Hematopoietic multipotent progenitor cell treated with erythropoietin and hydrocortisone succinate and interleukin-3 and kit ligand, for 8 days (in vitro differentiated cells): ENCODE measurements at regions not wholly inside any gene's neighbourhood (a gene's known extent, or its start where the extent isn't known, plus 50 kb on each side); places are given as distances from the start of the nearest gene placed in this dataset.
"Not testable (repeated sequence)": the region's sequence is repeated elsewhere in the genome, so short reads cannot be mapped to it uniquely, and the experiment has no call there.

Experiments
- DNase-seq: peaks from one replicate; pipeline ENCODE4 v3.0.0-alpha.2; 2015

DNA sequence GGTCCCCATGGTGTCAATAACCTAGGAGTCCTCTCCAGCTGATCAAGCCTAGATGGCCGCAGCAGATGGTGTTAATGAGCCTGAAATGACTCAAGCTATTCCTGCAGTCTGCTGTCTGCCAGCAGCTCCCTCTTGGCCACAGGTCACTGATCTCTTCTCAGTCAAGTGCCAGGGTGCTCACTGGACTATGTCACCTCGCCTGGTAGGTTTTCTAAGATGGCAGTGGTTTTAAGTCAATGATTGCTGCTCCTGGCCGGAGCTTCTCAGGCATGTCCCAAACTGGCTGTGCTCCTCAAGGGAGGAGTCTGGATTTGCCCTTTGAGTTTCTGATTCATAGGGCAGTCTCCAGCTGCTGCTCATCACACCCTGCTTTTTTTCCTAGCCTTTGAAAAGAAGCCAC, 58.6 kb upstream of the SHISA6 start:
- DNase-seq = no peak

DNA sequence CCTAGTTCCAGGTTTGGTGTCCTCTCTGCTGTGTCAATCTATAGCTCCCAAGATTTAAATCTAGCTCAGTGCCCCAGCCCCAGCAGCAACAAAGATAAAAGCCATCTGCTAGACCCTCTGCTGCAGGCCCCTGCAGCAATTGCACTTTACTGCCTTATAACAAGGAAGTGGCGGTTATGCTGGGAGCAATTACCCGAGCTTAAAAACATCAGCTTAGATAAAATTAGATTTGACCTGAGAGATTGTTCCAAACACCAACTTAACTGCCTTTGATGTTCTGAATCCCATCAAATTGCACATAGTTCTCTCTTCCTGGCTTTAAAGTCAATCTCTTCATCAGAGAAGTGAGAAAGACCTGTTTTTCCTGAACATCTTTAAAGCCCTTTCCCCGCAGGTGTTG, 62.4 kb upstream of the SHISA6 start:
- no peak for DNase-seq

DNA sequence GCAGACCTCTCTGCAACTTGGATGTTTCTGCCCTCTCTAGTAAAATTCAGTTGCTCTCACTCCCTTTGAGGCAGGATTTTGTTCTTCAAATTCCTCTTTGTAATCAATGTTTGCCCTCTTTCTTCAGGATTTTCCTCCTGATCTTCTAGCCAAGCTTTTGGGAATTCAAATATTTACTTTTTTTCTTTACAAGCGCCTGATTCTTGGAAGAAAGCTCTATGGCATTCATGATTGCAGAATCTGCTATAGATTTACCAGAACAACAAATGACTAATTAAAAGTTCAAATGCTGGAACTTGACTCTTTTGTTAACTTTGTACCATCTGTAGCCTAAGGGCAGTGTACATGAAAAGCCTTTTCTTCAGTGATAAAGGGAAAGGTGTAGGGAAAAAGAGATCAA, 63.7 kb upstream of the SHISA6 start:
- DNase-seq = no peak

DNA sequence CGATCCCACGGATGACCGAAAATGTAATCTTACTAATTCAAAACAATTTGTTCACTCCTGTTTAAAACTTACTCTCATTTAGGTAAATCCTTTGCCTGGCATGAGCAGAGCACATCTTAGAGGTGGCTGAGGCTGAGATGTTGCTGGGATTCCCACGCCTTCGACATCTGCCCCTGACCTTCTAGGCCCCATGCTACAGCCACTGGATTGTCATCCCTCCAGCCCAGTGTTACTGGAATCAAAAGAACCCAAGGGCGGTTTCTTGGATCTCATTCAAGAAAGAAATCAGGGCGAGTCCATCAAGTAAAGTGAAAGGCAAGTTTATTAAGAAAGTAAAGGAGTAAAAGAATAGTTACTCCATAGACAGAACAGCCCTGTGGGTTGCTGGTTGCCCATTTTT, 64.5 kb upstream of the SHISA6 start:
- no peak for DNase-seq

DNA sequence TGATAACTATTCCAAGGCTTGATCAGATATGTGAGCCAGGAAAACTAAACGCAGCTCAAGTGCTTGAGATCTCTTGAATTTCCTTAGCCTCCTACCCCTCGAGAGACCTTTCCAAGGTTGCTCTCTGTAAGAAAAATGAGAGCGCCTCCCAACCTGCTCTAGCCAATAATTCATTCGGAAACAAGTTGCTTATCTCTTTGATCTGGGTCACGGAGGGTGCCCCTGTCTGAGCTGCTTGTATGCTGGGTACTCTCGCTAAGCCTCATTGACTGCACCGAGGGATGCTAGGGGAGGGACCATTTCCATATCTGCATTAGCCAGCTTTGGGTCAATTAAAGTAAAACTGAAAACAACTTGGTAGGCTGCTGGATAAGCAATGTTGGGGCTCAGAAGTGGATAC, 70.1 kb upstream of the SHISA6 start:
- DNase-seq = no peak

DNA sequence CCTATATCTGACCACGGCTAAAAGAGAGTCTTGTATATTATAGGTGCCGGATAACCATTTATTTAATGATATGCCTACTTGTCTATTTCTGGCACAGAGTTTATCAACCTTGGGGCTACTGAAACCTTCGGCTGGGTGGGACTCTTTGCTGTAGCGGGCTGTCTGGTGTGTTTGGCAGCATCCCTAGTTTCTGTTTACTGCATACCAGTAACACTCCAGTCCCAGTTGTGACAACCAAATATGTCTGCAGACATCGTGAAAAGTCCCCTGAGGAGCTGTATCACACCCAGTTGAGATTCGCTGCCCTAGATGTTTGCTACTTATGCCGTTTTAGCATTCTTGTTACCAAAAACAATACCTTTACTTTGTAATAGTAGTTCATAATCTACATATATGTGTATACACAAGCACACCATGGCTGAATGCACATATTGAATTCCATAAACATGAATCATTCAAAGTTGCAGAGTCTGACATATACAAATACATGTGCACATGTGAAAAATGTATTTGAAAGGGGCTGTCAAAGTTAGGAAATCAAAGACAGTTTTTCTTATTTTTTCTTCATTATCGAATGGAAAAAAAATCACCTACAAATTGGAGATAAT, 89.1 kb upstream of the SHISA6 start:
- DNase-seq = no peak

DNA sequence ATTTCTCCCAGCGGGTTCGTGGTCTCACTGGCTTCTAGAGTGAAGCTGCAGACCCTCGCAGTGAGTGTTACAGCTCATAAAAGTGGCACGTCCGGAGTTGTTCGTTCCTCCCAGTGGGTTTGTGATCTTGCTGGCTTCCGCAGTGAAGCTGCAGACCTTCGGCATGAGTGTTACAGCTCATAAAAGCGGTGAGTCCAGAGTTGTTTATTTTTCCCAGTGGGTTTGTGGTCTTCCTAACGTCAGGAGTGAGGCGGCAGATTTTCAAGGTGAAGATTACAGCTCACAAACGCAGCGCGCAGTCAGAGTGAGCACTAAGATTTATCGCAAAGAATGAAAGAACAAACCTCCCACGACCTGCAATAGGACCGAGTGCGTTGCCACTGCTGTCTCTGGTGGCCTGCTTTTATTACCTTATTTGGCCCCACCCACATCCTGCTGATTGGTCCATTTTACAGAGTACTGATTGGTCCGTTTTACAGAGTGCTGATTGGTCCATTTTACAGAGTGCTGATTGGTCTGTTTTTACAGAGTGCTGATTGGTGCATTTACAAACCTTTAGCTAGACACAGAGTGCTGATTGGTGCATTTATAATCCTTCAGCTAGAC, 90.0 kb upstream of the SHISA6 start:
- DNase-seq = not testable (repeated sequence)

DNA sequence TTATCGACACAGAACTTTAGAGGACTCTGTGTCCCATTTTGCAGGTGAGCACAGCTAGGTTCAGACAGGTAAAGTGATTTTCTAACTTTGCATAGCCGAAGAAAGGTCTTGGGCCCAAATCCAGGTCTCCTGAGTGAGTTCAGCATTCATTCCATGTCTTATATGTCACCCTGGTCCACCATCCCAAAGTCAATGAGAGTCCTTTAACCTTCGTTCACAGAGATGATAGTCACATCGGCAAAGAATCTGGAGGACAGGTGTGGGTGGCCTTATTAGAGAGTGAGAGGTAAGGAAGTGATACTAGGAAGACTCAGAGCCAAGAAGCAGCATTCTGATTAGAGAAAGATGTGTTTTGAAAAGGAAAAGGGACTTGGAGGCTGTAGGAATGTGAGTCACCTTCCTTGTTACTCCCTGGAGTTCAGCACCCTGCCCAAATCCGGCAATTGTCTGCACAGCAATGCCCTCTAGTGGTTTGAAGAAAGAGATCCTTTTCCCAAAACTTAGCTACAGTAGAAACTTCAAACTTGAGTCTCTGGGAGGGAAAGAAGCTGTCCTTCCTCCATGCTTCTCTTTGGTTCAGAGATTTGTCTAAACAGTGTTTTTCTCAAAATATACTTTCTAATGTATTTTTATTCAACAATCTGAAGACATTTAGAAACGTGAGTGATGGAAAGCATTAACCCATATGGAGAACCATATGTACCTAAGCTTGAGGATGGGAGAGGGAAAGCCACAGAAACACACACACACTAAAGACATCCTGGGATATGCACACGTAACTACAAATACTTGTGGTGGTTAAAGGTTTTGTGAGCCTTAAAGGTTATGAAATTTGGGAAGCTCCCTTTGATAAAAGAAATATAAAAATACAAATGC, 96.4 kb upstream of the SHISA6 start:
- peak; percentile 11 for DNase-seq

DNA sequence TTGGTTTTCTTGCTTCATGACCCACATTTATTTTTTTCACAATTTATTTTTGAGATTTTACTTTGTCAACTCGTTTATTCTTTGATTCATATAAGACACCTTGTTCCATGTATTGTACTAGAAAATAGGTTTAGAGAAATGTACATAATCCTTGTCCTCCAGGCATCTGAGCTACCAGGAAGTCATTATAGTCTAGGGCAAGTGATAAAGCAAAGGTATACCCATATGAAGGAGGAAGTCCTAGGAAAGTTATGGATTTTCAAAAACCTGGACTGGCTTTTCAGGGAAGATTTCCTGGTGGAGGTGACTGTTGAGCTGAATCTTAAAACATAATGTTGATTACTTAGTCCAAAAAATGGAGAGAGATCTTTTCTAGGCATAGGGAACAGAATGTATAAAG, 98.8 kb upstream of the SHISA6 start:
- no peak for DNase-seq

DNA sequence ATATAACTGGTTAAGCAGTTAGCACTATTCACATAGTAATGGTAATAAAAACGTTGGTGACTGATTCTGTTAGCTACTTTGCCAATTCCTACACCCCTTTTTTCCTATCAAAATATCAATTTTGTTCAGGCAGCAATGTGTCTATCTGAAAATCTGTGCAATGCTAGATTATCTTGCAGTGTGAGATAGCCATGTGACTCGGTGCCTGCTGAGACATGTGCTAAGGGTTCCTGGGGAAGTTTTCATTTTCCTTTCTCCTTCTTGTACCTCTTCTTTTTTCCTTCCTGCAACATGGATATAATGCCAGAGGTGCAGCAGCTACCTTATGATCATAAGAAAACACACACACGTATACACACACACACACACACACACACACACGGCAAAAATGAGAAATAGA, 100.5 kb upstream of the SHISA6 start:
- DNase-seq = no peak

DNA sequence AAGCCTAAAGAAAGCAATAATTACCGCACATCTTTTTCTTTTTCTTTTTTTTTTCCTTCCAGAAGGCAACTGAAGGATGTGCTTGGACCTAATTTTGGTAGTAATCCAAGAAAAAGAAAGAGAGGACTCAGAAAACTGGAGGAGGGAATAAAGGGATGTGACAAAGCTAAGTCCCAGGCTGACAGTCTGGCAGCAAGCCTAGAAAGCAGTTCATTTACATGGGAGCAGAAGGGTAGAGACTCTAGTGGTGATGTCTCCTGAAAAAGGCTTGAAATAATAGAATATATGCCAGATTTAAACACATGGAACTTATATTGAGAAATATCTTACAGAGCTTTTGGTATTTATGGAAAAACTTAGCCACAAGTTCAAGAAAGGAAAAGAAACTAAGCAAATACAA, 101.0 kb upstream of the SHISA6 start:
- DNase-seq = no peak

DNA sequence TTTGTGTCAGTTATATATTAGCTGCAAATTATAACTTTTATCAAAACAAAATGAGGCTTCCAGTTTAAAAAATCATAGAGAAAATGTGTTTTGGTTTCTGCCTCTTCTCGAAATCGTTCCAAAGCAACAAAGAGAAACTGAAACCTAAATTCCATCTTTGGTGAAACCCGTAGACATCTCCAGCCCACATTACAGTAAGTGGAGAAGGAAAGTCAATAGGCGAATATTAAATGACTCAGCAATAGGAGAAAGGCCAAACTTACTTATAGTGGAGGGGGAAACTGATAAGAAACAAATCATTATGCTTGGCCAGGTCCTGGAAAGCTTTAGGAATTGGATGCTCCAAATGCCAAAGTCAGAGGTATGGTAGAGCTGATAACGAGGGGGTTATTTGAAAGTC, 103.0 kb upstream of the SHISA6 start:
- no peak for DNase-seq

DNA sequence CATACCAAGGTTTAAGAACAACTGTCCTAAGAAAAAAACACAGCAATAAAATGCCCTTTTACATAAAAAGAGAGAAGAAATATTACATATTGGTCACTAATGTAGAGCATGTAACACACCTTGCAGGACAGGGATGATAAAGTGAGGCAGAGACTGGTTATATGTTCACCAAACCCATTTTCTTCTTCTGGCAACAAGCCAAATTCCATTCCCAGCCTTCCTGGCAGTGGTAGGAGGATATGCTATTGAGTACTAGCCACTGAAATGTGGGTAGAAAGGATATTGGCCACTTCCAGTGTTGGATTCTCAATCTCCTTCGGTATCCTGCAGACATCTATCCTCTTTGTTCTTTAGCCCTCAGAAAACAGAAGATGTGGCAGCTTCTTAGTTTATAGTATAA, 105.2 kb upstream of the SHISA6 start:
- DNase-seq = no peak

DNA sequence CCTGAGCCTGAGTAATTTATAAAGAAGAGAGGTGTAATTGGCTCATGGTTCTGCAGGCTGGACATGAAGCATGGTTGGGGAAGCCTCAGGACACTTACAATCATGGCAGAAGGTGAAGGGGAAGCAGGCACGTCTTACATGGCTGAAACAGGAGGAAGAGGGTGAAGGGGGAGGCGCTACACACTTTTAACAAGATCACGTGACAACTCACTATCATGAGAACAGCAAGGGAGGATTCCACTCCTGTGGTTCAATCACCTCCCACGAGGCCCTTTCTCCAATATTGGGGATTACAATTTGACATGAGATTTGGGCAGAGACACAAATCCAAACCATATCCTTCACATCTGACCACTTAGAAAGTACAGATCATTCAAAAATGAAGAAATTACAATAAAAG, 110.6 kb upstream of the SHISA6 start:
- DNase-seq = no peak

DNA sequence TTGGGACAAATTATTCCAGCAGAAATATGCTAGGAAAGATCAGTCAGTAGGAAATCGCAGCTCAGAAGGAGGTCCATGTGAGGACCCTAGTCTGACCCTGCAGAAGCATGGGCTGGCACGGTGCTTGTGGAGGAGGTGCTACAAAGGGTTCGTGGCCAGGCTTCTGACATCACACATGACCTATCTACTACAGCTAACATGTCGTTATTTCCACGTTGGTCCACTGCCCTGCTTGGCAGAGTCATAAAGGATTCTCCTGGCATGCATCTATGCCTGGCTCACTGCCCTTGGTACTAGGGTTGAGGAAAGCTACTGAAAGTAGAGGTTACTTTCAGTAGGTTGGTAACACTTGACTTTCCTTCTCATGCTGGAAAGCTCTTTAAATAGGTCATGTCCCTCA, 118.1 kb upstream of the SHISA6 start:
- no peak for DNase-seq

DNA sequence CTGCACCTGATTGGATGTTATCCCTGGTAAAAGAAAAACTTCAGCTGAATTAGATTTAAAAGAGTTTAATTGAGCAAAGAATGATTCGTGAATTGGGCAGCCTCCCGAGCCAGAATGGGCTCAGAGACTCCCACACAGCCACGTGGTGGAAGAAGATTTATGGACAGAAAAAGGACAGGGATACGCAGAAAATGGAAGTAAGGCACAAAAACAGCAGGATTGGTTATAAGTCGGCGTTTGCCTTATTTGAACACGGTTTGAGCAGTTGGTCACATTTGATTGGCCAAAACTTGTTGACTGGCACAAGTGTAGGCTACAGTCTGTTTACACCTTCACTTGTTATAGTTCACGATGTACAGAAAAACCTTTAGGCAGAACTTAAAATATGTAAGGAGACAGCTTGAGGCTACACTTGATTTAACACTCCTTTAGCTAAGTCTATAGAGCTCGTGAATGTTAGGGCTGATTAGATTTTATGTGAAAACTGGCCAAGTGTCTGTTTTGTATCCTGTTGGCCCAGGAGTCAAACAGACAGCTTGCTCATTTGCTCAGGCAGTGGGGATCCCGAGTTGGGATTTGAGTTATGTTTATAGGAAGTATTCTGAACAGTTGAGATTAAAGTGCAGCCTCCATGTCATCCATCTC, 119.5 kb upstream of the SHISA6 start:
- DNase-seq = no peak

DNA sequence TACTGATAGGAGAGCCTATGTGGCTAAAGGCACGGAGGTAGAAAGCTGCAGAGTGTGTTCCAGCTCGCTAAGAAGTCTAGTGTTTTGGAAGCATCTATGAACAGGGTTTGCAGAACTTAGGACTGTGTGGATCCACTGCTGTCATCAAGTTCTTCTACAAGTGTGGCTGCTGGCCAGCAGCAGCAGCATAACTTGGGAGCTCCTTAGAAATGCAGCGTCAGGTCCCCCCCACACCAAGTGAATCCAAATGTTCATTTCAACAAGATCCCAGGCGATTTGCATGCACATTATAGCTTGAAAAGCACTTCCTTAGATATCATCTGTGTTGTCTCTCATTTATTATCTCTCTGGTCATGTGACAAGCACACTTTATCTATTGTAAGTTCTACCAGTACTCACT, 131.9 kb upstream of the SHISA6 start:
- no peak for DNase-seq

DNA sequence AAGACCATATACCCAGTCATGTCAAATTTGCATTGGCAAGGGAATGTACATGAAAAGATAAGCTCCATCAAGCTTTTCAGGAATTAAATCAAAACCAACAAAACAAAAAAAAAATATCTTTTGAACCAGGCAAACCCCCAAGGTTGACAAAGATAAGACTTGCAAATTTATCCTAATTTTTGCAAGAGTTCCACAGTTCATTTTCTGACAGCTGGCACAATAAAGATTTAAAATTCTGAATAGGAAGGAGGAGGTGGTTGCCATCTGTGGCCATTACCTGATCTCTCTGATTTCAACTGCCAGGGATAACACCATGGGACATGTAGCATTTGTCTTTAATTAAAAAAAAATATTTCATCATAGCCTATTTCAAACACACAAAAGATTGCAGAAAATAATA, 135.9 kb upstream of the SHISA6 start:
- DNase-seq = no peak

DNA sequence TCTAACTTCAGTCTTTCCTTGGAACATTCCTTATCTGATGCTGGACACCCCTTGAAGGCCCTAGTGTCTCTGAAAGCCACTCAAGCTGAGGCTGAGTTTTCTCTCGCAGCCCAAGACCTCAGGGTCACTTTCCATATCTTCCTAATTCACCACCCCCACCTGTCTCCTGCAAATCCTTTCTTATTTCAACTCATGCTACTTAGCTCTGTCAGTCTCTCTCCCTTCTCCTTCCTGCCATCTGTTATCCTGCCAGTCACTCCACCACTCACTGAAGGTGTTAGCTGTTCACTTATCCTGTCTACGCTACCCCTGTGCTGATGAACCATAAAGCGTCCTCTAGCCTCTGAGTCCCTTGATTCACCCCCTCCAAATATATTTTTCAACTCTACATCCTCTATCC, 143.9 kb upstream of the SHISA6 start:
- DNase-seq = no peak

DNA sequence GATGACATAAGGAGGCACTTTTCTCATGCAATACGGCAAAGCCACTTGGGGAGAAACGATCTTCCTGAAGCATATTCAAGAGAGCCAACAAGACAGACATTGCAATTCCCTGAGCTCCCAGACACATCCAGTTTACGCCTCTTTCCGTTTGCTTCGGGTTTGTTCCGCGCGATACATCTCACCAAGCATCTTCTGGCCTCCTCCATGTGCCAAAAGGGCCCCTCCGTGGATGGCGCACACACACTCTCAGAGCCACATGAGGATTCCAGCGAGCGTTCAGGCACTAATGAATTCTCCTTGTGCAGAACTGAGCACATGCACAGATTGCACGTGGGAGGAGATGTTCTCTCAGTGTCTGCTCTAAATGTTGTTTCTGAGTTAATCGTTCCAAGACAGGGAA, 146.7 kb upstream of the SHISA6 start:
- DNase-seq = no peak

DNA sequence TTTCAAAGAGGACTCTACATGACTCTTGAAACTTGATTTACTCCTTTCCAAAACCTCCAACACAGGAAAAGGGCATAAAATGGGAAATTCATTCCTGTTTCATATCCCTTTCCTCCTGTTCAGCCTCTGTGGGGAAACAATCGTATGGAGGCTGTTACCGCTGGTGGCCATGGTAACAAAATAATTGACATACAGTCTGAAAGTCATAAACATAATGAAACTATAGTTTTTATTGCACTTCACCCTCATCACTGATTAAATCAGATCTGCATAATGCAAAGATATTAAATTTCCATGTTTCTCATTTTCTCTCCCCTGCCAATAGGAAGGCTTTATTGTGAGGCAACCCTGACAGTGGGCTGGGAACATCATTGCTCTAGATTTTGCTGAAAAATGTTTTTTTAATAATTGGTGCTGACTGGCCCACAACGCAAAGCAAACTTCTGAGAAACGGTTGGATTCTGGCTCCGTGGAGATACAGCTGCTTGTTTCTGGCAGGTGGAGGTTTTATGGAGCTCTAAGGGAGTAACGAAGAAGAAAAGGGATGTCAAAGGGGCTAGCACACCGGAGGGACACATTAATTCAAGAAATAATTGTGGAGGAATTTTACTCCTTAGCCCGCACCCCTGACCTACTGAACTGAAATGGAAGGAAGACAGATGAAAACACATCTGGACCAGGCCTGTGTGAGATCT, 154.2 kb upstream of the SHISA6 start:
- DNase-seq = no peak

DNA sequence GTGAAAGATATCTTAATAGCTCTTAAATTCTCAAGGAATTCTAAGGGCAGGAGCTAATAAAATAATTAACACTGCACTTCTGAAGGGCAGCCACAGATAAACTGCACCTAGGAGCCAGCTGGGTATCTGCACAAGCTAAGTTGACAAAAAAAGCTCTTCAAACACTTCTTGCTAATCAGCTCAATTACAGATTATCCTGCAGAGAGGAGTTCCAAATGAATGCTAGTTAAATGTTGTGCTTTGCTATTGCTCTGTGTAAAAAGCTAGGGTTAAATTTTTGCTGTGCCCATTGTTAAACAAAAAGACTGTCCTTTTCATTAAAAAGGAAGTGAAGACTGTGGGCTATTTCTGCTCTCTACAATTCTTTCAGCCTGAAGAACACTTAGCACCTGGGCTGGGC, 158.5 kb upstream of the SHISA6 start:
- no peak for DNase-seq

DNA sequence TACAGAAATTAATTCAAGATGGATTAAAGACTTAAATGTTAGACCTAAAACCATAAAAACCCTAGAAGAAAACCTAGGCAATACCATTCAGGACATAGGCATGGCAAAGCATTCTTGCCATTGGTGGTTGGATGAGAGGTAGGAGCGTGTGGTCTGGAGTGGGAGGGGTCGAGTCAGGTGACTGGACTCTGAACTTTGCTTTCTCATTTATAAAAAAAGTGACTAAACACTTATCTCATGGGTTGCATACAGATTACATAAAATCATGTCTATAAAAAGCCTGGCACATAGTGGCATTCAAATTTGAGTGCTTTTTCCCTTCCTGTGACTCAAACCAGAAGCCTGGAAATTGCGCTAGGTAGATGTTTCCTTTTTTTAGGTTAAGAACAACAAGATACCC, 159.7 kb upstream of the SHISA6 start:
- DNase-seq = no peak
